Peyer's patch (tissue), 4 donors: ENCODE measurements at regions not wholly inside any gene's neighbourhood (a gene's known extent, or its start where the extent isn't known, plus 50 kb on each side); places are given as distances from the start of the nearest gene placed in this dataset.

Source experiments
- POLR2A ChIP-seq, 2 donors: fragments of 450-650 bp; IDR thresholded peaks; one replicate each; pipeline ENCODE4 v1.5.1; 2017; ENCODE audit warnings: antibody characterized with exemption in 2 of 2, mild to moderate bottlenecking in 2 of 2, moderate library complexity in 2 of 2
- TF ChIP-seq, protein P1 (sequence below), 6 experiments: fragments of 450-650 bp in 4 of 6; fragments of 200-600 bp in 2 of 6; sonication (generic) in 1 of 6; IDR thresholded peaks; one replicate each; pipeline ENCODE4 v1.5.1; 2017 to 2019; ENCODE audit warnings: antibody characterized with exemption in 6 of 6, mild to moderate bottlenecking in 3 of 6, moderate library complexity in 1 of 6

DNA sequence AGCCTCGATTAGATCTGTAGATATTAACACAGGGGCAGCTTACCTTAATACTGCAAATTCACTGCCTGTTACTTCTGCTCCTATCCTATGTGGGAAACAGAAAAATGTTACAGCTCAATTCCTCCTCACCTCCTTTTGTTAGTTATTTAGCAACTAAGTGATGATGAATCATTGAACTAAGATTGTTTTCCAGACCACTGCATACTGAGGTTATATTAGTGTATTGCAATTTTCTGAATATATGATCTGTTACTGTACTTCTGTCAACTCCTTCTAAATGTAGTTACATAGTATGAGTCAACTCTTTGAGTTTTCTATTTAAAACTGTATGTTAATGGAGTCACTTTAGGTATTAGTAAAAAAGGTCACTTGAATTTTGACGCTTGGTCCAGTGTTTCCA, 331.5 kb upstream of the SLCO3A1 start:
- TF ChIP-seq, protein P1, sequence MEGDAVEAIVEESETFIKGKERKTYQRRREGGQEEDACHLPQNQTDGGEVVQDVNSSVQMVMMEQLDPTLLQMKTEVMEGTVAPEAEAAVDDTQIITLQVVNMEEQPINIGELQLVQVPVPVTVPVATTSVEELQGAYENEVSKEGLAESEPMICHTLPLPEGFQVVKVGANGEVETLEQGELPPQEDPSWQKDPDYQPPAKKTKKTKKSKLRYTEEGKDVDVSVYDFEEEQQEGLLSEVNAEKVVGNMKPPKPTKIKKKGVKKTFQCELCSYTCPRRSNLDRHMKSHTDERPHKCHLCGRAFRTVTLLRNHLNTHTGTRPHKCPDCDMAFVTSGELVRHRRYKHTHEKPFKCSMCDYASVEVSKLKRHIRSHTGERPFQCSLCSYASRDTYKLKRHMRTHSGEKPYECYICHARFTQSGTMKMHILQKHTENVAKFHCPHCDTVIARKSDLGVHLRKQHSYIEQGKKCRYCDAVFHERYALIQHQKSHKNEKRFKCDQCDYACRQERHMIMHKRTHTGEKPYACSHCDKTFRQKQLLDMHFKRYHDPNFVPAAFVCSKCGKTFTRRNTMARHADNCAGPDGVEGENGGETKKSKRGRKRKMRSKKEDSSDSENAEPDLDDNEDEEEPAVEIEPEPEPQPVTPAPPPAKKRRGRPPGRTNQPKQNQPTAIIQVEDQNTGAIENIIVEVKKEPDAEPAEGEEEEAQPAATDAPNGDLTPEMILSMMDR (IDR thresholded peaks at IDR 0.05), result no peak
- no peak for TF ChIP-seq POLR2A (IDR thresholded peaks at IDR 0.05)
